ENCODE measurements at regions not wholly inside any gene's neighbourhood (a gene's known extent, or its start where the extent isn't known, plus 50 kb on each side); places are given as distances from the start of the nearest gene placed in this dataset.

DNA sequence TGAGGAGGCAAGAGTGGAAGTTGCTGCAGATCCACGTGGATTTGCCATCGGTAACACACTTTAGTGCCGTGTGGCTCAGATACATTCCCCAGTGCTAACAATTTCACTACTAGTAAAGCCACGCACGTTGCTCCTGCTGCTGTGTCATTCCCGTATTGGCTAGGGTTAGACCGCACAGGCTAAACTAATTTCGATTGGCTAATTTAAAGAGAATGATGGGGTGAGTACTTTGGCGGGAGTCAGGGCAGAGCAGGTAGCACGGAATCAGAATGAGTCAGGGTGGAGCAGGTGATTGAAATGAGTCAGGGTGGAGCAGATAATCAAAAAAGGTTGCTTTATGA, 1337.5 kb downstream of the FSTL5 start:
- H3K4ac ChIP-seq (replicated peaks; ENCODE audit: insufficient read length, low read depth, low read length) = no peak overlapping the region
- DNase-seq (ENCODE audit: low read depth in 1 of 2, low spot score in 2 of 2) = no peak
- no peak overlapping the region for H4K8ac ChIP-seq (ENCODE audit: extremely low read depth, insufficient read depth, low read length)
- no peak overlapping the region for H2BK20ac ChIP-seq (ENCODE audit: low read length)
- no peak overlapping the region for H3K4me2 ChIP-seq (ENCODE audit: insufficient read depth in 1 of 2, low read depth in 2 of 2, low read length in 2 of 2)
- H3K18ac ChIP-seq (ENCODE audit: extremely low read depth, low read length) = no peak overlapping the region
- no peak overlapping the region for H2BK15ac ChIP-seq (ENCODE audit: low read length)
- no peak overlapping the region for H2BK5ac ChIP-seq (ENCODE audit: low read depth, low read length)
- 90% methylated on average over 10 of the region's 10 CpGs; no CpG with 5 or more reads in 1 of the 2 experiments for WGBS, 2 experiments (ENCODE audit: extremely low coverage in 1 of 2, insufficient coverage in 1 of 2, insufficient read length in 1 of 2, insufficient replicate concordance in 2 of 2, low coverage in 1 of 2, low lambda C conversion rate in 2 of 2, missing lambda C conversion rate in 1 of 2)
- H3K23ac ChIP-seq (ENCODE audit: insufficient read length) = no peak overlapping the region
- no peak for FAIRE-seq
- no peak overlapping the region for H2AFZ ChIP-seq (ENCODE audit: low read length)
- H3K23me2 ChIP-seq (ENCODE audit: low read depth, low read length) = no peaks in the 10 kb centered on the region
- no peaks in the 10 kb centered on the region for H4K20me1 ChIP-seq (replicated peaks in 1 of 2; ENCODE audit: control insufficient read depth in 1 of 2, insufficient read depth in 2 of 2, low read length in 2 of 2)
- H2AK5ac ChIP-seq (ENCODE audit: low read depth, low read length) = no peak overlapping the region
- H3K79me2 ChIP-seq (ENCODE audit: control insufficient read depth in 1 of 2, insufficient read depth in 2 of 2, low read length in 2 of 2) = no peaks in the 10 kb centered on the region
- no peak overlapping the region for H3K56ac ChIP-seq (replicated peaks; ENCODE audit: insufficient read length, low read depth, low read length)
- H3K27me3 ChIP-seq (replicated peaks in 1 of 4; ENCODE audit: control insufficient read depth in 3 of 4, extremely low read depth in 1 of 4, insufficient read depth in 3 of 4, low read length in 3 of 4) = no peaks in the 10 kb centered on the region
- ChIA-PET POLR2A (ENCODE audit: partially characterized antibody) (no interaction called here), CTCF (ENCODE audit: partially characterized antibody) (no interaction called here)
- TF ChIP-seq SIRT6 (IDR thresholded peaks at IDR 0.05; ENCODE audit: low read length) (no peak), BCL11A (IDR thresholded peaks at IDR 0.05; ENCODE audit: low read depth in 2 of 2, low read length in 2 of 2) (no peak), ATF2 (IDR thresholded peaks at IDR 0.05; ENCODE audit: low read length) (no peak), JUND (IDR thresholded peaks at IDR 0.05; ENCODE audit: low read length) (no peak)
- no peak overlapping the region for H2BK120ac ChIP-seq (replicated peaks; ENCODE audit: low read depth, low read length)
- H3K14ac ChIP-seq (ENCODE audit: insufficient read length) = no peak overlapping the region
- H3K79me1 ChIP-seq (ENCODE audit: low read depth, low read length) = no peaks in the 10 kb centered on the region
- H3K4me3 ChIP-seq (ENCODE audit: extremely low read depth in 1 of 4, insufficient read depth in 2 of 4, low read depth in 3 of 4, low read length in 4 of 4) = no peak overlapping the region
- H2BK12ac ChIP-seq (ENCODE audit: low read depth, low read length) = no peak overlapping the region
- no peaks in the 10 kb centered on the region for H3K9me3 ChIP-seq (ENCODE audit: insufficient read depth in 2 of 2, low read depth in 1 of 2, low read length in 1 of 2)
- H3K4me1 ChIP-seq (replicated peaks in 1 of 4; ENCODE audit: control insufficient read depth in 3 of 4, insufficient read depth in 4 of 4, low read length in 3 of 4) = no peaks in the 10 kb centered on the region
- no peak overlapping the region for H3K9ac ChIP-seq (replicated peaks in 1 of 4; ENCODE audit: extremely low read depth in 1 of 4, low read depth in 3 of 4, low read length in 3 of 4)
- no peak overlapping the region for H4K5ac ChIP-seq (ENCODE audit: insufficient read length, low read depth, low read length)
- no peak overlapping the region for H4K91ac ChIP-seq (replicated peaks; ENCODE audit: insufficient read length, low read length)
- H3K36me3 ChIP-seq (ENCODE audit: control insufficient read depth in 2 of 4, insufficient read depth in 4 of 4, low read length in 3 of 4) = no peaks in the 10 kb centered on the region
- no peak overlapping the region for H3K27ac ChIP-seq (ENCODE audit: low read depth, low read length)

Measured in H1 (cell line).